ENCODE measurements at regions not wholly inside any gene's neighbourhood (a gene's known extent, or its start where the extent isn't known, plus 50 kb on each side); places are given as distances from the start of the nearest gene placed in this dataset.

- TF ChIP-seq BHLHE40 (IDR thresholded peaks at IDR 0.05; ENCODE audit: borderline replicate concordance in 1 of 2, low read depth in 2 of 2, low read length in 1 of 2) = no peak
- TF ChIP-seq EED (IDR thresholded peaks at IDR 0.05; ENCODE audit: low read depth) = no peak
- TF ChIP-seq POLR2AphosphoS2 (IDR thresholded peaks at IDR 0.05; ENCODE audit: low read depth, low read length) = no peak
Measured at GRCh38 chr1:98003442-98003841, 82.6 kb upstream of the DPYD start (continued).

GRCh38 chr1:98002288-98002687, 81.5 kb upstream of the DPYD start:
- no peak overlapping the region for H3K4me2 ChIP-seq (ENCODE audit: control insufficient read depth, insufficient read depth)
- in situ Hi-C loops (cut with MboI) = no loop called here
- H3K79me2 ChIP-seq (ENCODE audit: control insufficient read depth, insufficient read depth, low read length) = no peaks in the 10 kb centered on the region
- SMC1A ChIA-PET (ENCODE audit: uncharacterized antibody, unreplicated experiment) = interaction anchor here (1.0 to 6.3 kb wide), 3 partner anchors 11 to 20 kb away, joined by 3 to 33 read pairs (median 3); no protein-coding TSS in a partner anchor
- no peaks in the 10 kb centered on the region for H3K4me1 ChIP-seq (ENCODE audit: control insufficient read depth, insufficient read depth, low read length)
- WGBS (ENCODE audit: insufficient coverage, insufficient replicate concordance, low lambda C conversion rate, missing lambda C conversion rate) = 28% methylated on average over 2 of the region's 2 CpGs
- no peak overlapping the region for H3K9ac ChIP-seq (ENCODE audit: control insufficient read depth, insufficient read depth, low read length)
- no peak for FAIRE-seq
- CTCF ChIA-PET = interaction anchor here (1.0 to 1.9 kb wide), 3 partner anchors 11 to 47 kb away, joined by 3 to 7 read pairs (median 5); no protein-coding TSS in a partner anchor
- H2AFZ ChIP-seq (ENCODE audit: control insufficient read depth, low read depth, low read length) = no peak overlapping the region
- no peak overlapping the region for H3K4me3 ChIP-seq
- no peak for DNase-seq (ENCODE audit: low read depth, low spot score)
- no peaks in the 10 kb centered on the region for H4K20me1 ChIP-seq (ENCODE audit: control insufficient read depth, insufficient read depth)
- H3K27me3 ChIP-seq (replicated peaks in 1 of 2; ENCODE audit: control insufficient read depth in 2 of 2, insufficient read depth in 2 of 2, low read length in 1 of 2) = no peaks in the 10 kb centered on the region
- no peak overlapping the region for H3K27ac ChIP-seq (ENCODE audit: control insufficient read depth, insufficient read depth)
- no peaks in the 10 kb centered on the region for H3K36me3 ChIP-seq (ENCODE audit: control insufficient read depth in 2 of 2, insufficient read depth in 2 of 2, low read length in 1 of 2)
- TF ChIP-seq CBX3 (IDR thresholded peaks at IDR 0.05; ENCODE audit: borderline replicate concordance, low read depth) (no peak), BRCA1 (IDR thresholded peaks at IDR 0.05; ENCODE audit: low read depth, low read length) (no peak), NR2F1 (conservative IDR thresholded peaks at IDR 0.05) (no peak), BMI1 (IDR thresholded peaks at IDR 0.05; ENCODE audit: borderline replicate concordance) (no peak), SUZ12 (IDR thresholded peaks at IDR 0.05; ENCODE audit: unreplicated experiment) (no peak)
- TF ChIP-seq, protein P1, sequence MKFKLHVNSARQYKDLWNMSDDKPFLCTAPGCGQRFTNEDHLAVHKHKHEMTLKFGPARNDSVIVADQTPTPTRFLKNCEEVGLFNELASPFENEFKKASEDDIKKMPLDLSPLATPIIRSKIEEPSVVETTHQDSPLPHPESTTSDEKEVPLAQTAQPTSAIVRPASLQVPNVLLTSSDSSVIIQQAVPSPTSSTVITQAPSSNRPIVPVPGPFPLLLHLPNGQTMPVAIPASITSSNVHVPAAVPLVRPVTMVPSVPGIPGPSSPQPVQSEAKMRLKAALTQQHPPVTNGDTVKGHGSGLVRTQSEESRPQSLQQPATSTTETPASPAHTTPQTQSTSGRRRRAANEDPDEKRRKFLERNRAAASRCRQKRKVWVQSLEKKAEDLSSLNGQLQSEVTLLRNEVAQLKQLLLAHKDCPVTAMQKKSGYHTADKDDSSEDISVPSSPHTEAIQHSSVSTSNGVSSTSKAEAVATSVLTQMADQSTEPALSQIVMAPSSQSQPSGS (IDR thresholded peaks at IDR 0.05; ENCODE audit: low read length) = no peak
- intact Hi-C loops (cut with micrococcal nuclease; ENCODE audit: unreplicated experiment) = loop anchor here (5.0 kb wide), 1 partner anchor 35 kb away; no protein-coding TSS in a partner anchor
- no TSS peak for BruUV-seq (replicated peaks)
- RAD21 ChIA-PET (ENCODE audit: unreplicated experiment) = interaction anchor here (1.0 to 1.6 kb wide), 3 partner anchors 13 to 758 kb away, joined by 3 to 5 read pairs (median 4); no protein-coding TSS in a partner anchor
- POLR2A ChIA-PET = interaction anchor here (1.2 kb wide), 1 partner anchor 25 kb away, joined by 3 read pairs; no protein-coding TSS in a partner anchor
- no peak for ATAC-seq
- no peaks in the 10 kb centered on the region for H3K9me3 ChIP-seq (replicated peaks; ENCODE audit: control insufficient read depth, insufficient read depth, low read length)

All from GM12878 (cell line).